Nephron progenitor cell (in vitro differentiated cells): ENCODE measurements at regions not wholly inside any gene's neighbourhood (a gene's known extent, or its start where the extent isn't known, plus 50 kb on each side); places are given as distances from the start of the nearest gene placed in this dataset.

Experiments
- DNase-seq: peaks from one replicate; pipeline ENCODE4 v3.0.0; 2021
- H3K27ac Mint-ChIP-seq: 2 replicates; pipeline ENCODE4 v1.8.0; 2021; ENCODE audit warnings: mild to moderate bottlenecking, moderate library complexity, mixed read lengths
- H3K27me3 Mint-ChIP-seq: 2 replicates; pipeline ENCODE4 v1.8.0; 2021; ENCODE audit warnings: mild to moderate bottlenecking, low read depth, mixed read lengths; ENCODE audit not compliant: poor library complexity
- H3K36me3 Mint-ChIP-seq: 2 replicates; pipeline ENCODE4 v1.8.0; 2021; ENCODE audit warnings: low read depth, mixed read lengths
- H3K4me1 Mint-ChIP-seq: 2 replicates; pipeline ENCODE4 v1.8.0; 2021; ENCODE audit warnings: mixed read lengths
- H3K4me3 Mint-ChIP-seq: 2 replicates; pipeline ENCODE4 v1.8.0; 2021; ENCODE audit warnings: mild to moderate bottlenecking, moderate library complexity, mixed read lengths
- H3K9me3 Mint-ChIP-seq: 2 replicates; pipeline ENCODE4 v1.8.0; 2021; ENCODE audit warnings: mild to moderate bottlenecking, moderate library complexity, mixed read lengths
- CTCF ChIP-seq: fragments of 200-600 bp; sonication (generic); IDR thresholded peaks from 2 replicates; pipeline ENCODE4 v1.5.0; 2021; ENCODE audit warnings: antibody characterized with exemption

- Mint-ChIP-seq H3K27me3 (no peaks in the 10 kb centered on the region), H3K27ac (no peak overlapping the region), H3K4me1 (no peaks in the 10 kb centered on the region), H3K9me3 (peaks cover 14% of the 10 kb centered on the region), H3K36me3 (no peaks in the 10 kb centered on the region), H3K4me3 (no peak overlapping the region)
- no peak for DNase-seq
- no peak for TF ChIP-seq CTCF
Observed at GRCh38 chr14:84519836-84520235, 1010.1 kb upstream of the FLRT2 start.

- Mint-ChIP-seq H3K9me3 (peaks cover 4% of the 10 kb centered on the region), H3K4me3 (no peak overlapping the region), H3K4me1 (no peaks in the 10 kb centered on the region), H3K27me3 (no peaks in the 10 kb centered on the region), H3K27ac (no peak overlapping the region), H3K36me3 (no peaks in the 10 kb centered on the region)
- DNase-seq = no peak
- TF ChIP-seq CTCF = no peak
Observed at GRCh38 chr14:84520711-84521338, 1009.1 kb upstream of the FLRT2 start.

GRCh38 chr14:84523746-84524145 is 1006.2 kb upstream of the FLRT2 start:
- TF ChIP-seq CTCF = no peak
- Mint-ChIP-seq H3K4me3 (no peak overlapping the region), H3K36me3 (no peaks in the 10 kb centered on the region), H3K9me3 (no peaks in the 10 kb centered on the region), H3K27ac (no peak overlapping the region), H3K27me3 (no peaks in the 10 kb centered on the region), H3K4me1 (no peaks in the 10 kb centered on the region)
- no peak for DNase-seq

GRCh38 chr14:84527706-84528105 is 1002.2 kb upstream of the FLRT2 start:
- no peaks in the 10 kb centered on the region for H3K9me3 Mint-ChIP-seq
- no peak for DNase-seq

GRCh38 chr14:84532016-84532415 is 997.9 kb upstream of the FLRT2 start:
- Mint-ChIP-seq H3K9me3 (no peaks in the 10 kb centered on the region), H3K27me3 (no peaks in the 10 kb centered on the region), H3K4me3 (no peak overlapping the region), H3K4me1 (peaks cover 10% of the 10 kb centered on the region), H3K36me3 (no peaks in the 10 kb centered on the region), H3K27ac (no peak overlapping the region)
- no peak for TF ChIP-seq CTCF
- DNase-seq = no peak

More at GRCh38 chr14:84527706-84528105, 1002.2 kb upstream of the FLRT2 start:
- Mint-ChIP-seq H3K36me3 (no peaks in the 10 kb centered on the region), H3K4me1 (no peaks in the 10 kb centered on the region), H3K4me3 (no peak overlapping the region), H3K27ac (no peak overlapping the region), H3K27me3 (no peaks in the 10 kb centered on the region)
- no peak for TF ChIP-seq CTCF

- no peak for TF ChIP-seq CTCF
- H3K27me3 Mint-ChIP-seq = no peaks in the 10 kb centered on the region
- peaks cover 10% of the 10 kb centered on the region for H3K4me1 Mint-ChIP-seq
- no peaks in the 10 kb centered on the region for H3K9me3 Mint-ChIP-seq
- H3K36me3 Mint-ChIP-seq = no peaks in the 10 kb centered on the region
- no peak for DNase-seq
- no peak overlapping the region for H3K27ac Mint-ChIP-seq
- no peak overlapping the region for H3K4me3 Mint-ChIP-seq
Observed at GRCh38 chr14:84533181-84533725, 996.7 kb upstream of the FLRT2 start.
